ENCODE measurements at regions not wholly inside any gene's neighbourhood (a gene's known extent, or its start where the extent isn't known, plus 50 kb on each side); places are given as distances from the start of the nearest gene placed in this dataset.
"Not testable (repeated sequence)": the region's sequence is repeated elsewhere in the genome, so short reads cannot be mapped to it uniquely, and the experiment has no call there.

- H3K36me3 ChIP-seq, result no peaks in the 10 kb centered on the region
- no peak overlapping the region for H3K4me3 ChIP-seq
- intact Hi-C loops (cut with DNase I), result no loop called here
Observed at GRCh38 chr3:110518031-110518430, 553.6 kb upstream of the NECTIN3 start.

GRCh38 chr3:110519071-110519470, 552.5 kb upstream of the NECTIN3 start:
- H3K27me3 ChIP-seq, result no peaks in the 10 kb centered on the region
- intact Hi-C loops (cut with DNase I), result no loop called here

More at GRCh38 chr3:110518031-110518430, 553.6 kb upstream of the NECTIN3 start:
- H3K4me1 ChIP-seq, result no peaks in the 10 kb centered on the region
- no peaks in the 10 kb centered on the region for H3K27me3 ChIP-seq
- no peak for TF ChIP-seq CTCF (IDR thresholded peaks at IDR 0.05)
- no peak overlapping the region for H3K27ac ChIP-seq
- no peak for DNase-seq (ENCODE audit: low spot score in 2 of 2)
- peaks cover 0 to 7% of the 10 kb centered on the region in 2 donors for H3K9me3 ChIP-seq

GRCh38 chr3:110521019-110521418, 550.6 kb upstream of the NECTIN3 start:
- H3K27ac ChIP-seq, result no peak overlapping the region
- no peaks in the 10 kb centered on the region for H3K36me3 ChIP-seq
- H3K9me3 ChIP-seq, result peaks cover 0 to 7% of the 10 kb centered on the region in 2 donors
- DNase-seq (ENCODE audit: low spot score in 2 of 2), result no peak
- H3K4me1 ChIP-seq, result no peaks in the 10 kb centered on the region
- no peaks in the 10 kb centered on the region for H3K27me3 ChIP-seq
- H3K4me3 ChIP-seq, result no peak overlapping the region
- intact Hi-C loops (cut with DNase I), result no loop called here
- TF ChIP-seq CTCF (IDR thresholded peaks at IDR 0.05), result no peak

More at GRCh38 chr3:110519071-110519470, 552.5 kb upstream of the NECTIN3 start:
- Histone ChIP-seq H3K4me3 (no peak overlapping the region), H3K4me1 (no peaks in the 10 kb centered on the region), H3K27ac (no peak overlapping the region), H3K36me3 (no peaks in the 10 kb centered on the region), H3K9me3 (peaks cover 0 to 7% of the 10 kb centered on the region in 2 donors)
- no peak for TF ChIP-seq CTCF (IDR thresholded peaks at IDR 0.05)
- DNase-seq (ENCODE audit: low spot score in 2 of 2), result no peak

- H3K27ac ChIP-seq; H3K9me3 ChIP-seq; H3K4me1 ChIP-seq; DNase-seq (ENCODE audit: low spot score in 2 of 2); H3K27me3 ChIP-seq; intact Hi-C loops (cut with DNase I); H3K4me3 ChIP-seq; H3K36me3 ChIP-seq: not testable (repeated sequence)
Observed at GRCh38 chr3:110525558-110526064, 546.0 kb upstream of the NECTIN3 start.

- DNase-seq (ENCODE audit: low spot score in 2 of 2), result no peak
- intact Hi-C loops (cut with DNase I), result no loop called here
Observed at GRCh38 chr3:110526777-110527727, 544.6 kb upstream of the NECTIN3 start.

More at GRCh38 chr3:110526777-110527727, 544.6 kb upstream of the NECTIN3 start:
- TF ChIP-seq CTCF (IDR thresholded peaks at IDR 0.05), result no peak
- Histone ChIP-seq H3K36me3 (no peaks in the 10 kb centered on the region), H3K9me3 (peaks cover 0 to 4% of the 10 kb centered on the region in 2 donors), H3K27ac (no peak overlapping the region), H3K27me3 (no peaks in the 10 kb centered on the region), H3K4me1 (no peaks in the 10 kb centered on the region), H3K4me3 (no peak overlapping the region)
